ENCODE measurements at regions not wholly inside any gene's neighbourhood (a gene's known extent, or its start where the extent isn't known, plus 50 kb on each side); places are given as distances from the start of the nearest gene placed in this dataset.

- CTCF ChIA-PET = no interaction called here
- Histone ChIP-seq H4K20me1 (replicated peaks; ENCODE audit: control insufficient read depth, extremely low read depth, insufficient read depth, low read length) (no peaks in the 10 kb centered on the region), H3K4me2 (ENCODE audit: insufficient read depth, low read length) (no peak overlapping the region), H3K79me2 (ENCODE audit: control insufficient read depth, insufficient read depth, low read length) (no peaks in the 10 kb centered on the region), H3K4me3 (replicated peaks in 1 of 3; ENCODE audit: insufficient read depth in 1 of 3, low read depth in 1 of 3, low read length in 3 of 3) (no peak overlapping the region), H3K9me1 (replicated peaks; ENCODE audit: control insufficient read depth, extremely low read depth, insufficient read depth, low read length) (no peaks in the 10 kb centered on the region), H3K36me3 (ENCODE audit: control insufficient read depth in 2 of 2, extremely low read depth in 1 of 2, insufficient read depth in 2 of 2, low read length in 2 of 2) (no peaks in the 10 kb centered on the region), H3K9ac (replicated peaks; ENCODE audit: extremely low read depth, insufficient read depth, low read length) (no peak overlapping the region), H2AFZ (ENCODE audit: low read depth, low read length) (no peak overlapping the region), H3K9me3 (replicated peaks; ENCODE audit: control insufficient read depth, insufficient read depth, low read length) (no peaks in the 10 kb centered on the region), H3K4me1 (ENCODE audit: control insufficient read depth, extremely low read depth, insufficient read depth, low read length) (no peaks in the 10 kb centered on the region), H3K27ac (ENCODE audit: insufficient read depth, low read depth, low read length) (no peak overlapping the region), H3K27me3 (ENCODE audit: control insufficient read depth in 2 of 2, insufficient read depth in 2 of 2, low read length in 2 of 2) (no peaks in the 10 kb centered on the region)
- dilution Hi-C loops (cut with MboI; ENCODE audit: extremely low pct_ligation_motif_present, low sequenced_read_pairs) (no loop called here), intact Hi-C loops (cut with micrococcal nuclease) (no loop called here)
- no TSS peak for BruUV-seq (replicated peaks)
- DNase-seq (ENCODE audit: low read depth, low spot score) (no peak), FAIRE-seq (no peak)
- POLR2A ChIA-PET = no interaction called here
- no peak for TF ChIP-seq MAX (IDR thresholded peaks at IDR 0.05; ENCODE audit: insufficient read depth, insufficient read length)
- no peak for TF ChIP-seq MYC (IDR thresholded peaks at IDR 0.05; ENCODE audit: low read depth, low read length)
- TF ChIP-seq, protein P1, sequence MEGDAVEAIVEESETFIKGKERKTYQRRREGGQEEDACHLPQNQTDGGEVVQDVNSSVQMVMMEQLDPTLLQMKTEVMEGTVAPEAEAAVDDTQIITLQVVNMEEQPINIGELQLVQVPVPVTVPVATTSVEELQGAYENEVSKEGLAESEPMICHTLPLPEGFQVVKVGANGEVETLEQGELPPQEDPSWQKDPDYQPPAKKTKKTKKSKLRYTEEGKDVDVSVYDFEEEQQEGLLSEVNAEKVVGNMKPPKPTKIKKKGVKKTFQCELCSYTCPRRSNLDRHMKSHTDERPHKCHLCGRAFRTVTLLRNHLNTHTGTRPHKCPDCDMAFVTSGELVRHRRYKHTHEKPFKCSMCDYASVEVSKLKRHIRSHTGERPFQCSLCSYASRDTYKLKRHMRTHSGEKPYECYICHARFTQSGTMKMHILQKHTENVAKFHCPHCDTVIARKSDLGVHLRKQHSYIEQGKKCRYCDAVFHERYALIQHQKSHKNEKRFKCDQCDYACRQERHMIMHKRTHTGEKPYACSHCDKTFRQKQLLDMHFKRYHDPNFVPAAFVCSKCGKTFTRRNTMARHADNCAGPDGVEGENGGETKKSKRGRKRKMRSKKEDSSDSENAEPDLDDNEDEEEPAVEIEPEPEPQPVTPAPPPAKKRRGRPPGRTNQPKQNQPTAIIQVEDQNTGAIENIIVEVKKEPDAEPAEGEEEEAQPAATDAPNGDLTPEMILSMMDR (IDR thresholded peaks at IDR 0.05; ENCODE audit: extremely low read depth in 1 of 2, insufficient read depth in 1 of 2, low read depth in 1 of 2, low read length in 2 of 2) = no peak
- TF ChIP-seq GATA2 (IDR thresholded peaks at IDR 0.05; ENCODE audit: insufficient read depth, insufficient read length, low read depth, low read length) = no peak
- no peak for TF ChIP-seq POLR2AphosphoS5 (IDR thresholded peaks at IDR 0.05; ENCODE audit: insufficient read depth, low read depth, low read length)
- TF ChIP-seq POLR2A (IDR thresholded peaks at IDR 0.05; ENCODE audit: low read depth, low read length) = no peak
- TF ChIP-seq FOS (IDR thresholded peaks at IDR 0.05; ENCODE audit: borderline replicate concordance, insufficient read depth, low read length) = no peak
- TF ChIP-seq JUN (IDR thresholded peaks at IDR 0.05; ENCODE audit: borderline replicate concordance, insufficient read depth, insufficient read length, low read depth) = no peak
- TF ChIP-seq EZH2 (IDR thresholded peaks at IDR 0.05; ENCODE audit: borderline replicate concordance, low read depth, low read length, severe bottlenecking) = no peak
Observed at GRCh38 chr5:89065919-89066318, 182.9 kb upstream of the MEF2C start.

Measured in endothelial cell of umbilical vein (primary cell).